PFSK-1 (cell line): ENCODE measurements at regions not wholly inside any gene's neighbourhood (a gene's known extent, or its start where the extent isn't known, plus 50 kb on each side); places are given as distances from the start of the nearest gene placed in this dataset.

Source experiments
- POLR2AphosphoS5 ChIP-seq: IDR thresholded peaks from 2 replicates; pipeline ENCODE4 v1.6.1; 2012; ENCODE audit warnings: low read depth, mild to moderate bottlenecking, control low read depth, low read length, moderate library complexity
- REST ChIP-seq, 2 experiments: IDR thresholded peaks; 2 replicates each; pipeline versions ENCODE4 v1.6.1 to v1.8.0; 2011 to 2012; ENCODE audit warnings: low read depth in 2 of 2, low read length in 2 of 2, control low read depth in 1 of 2, inconsistent platforms in 1 of 2, mild to moderate bottlenecking in 1 of 2, moderate library complexity in 1 of 2; ENCODE audit not compliant: insufficient read depth in 1 of 2
- TAF1 ChIP-seq: IDR thresholded peaks from 2 replicates; pipeline ENCODE4 v1.6.1; 2012; ENCODE audit warnings: low read length, control low read depth, borderline replicate concordance; ENCODE audit not compliant: insufficient read depth

- TF ChIP-seq TAF1 (no peak), POLR2AphosphoS5 (no peak), REST (IDR thresholded peaks at IDR 0.05; ENCODE audit: insufficient read depth in 1 of 2, low read depth in 2 of 2, low read length in 2 of 2) (no peak)
Observed at GRCh38 chr5:174624733-174625522, 99.5 kb upstream of the MSX2 start.
